ENCODE measurements at regions not wholly inside any gene's neighbourhood (a gene's known extent, or its start where the extent isn't known, plus 50 kb on each side); places are given as distances from the start of the nearest gene placed in this dataset.

GRCh38 chr10:56632537-56632936 is 271.5 kb upstream of the ZWINT start:
- TF ChIP-seq EZH2phosphoT487 (IDR thresholded peaks at IDR 0.05; ENCODE audit: insufficient read depth, low read depth): no peak
- TF ChIP-seq EZH2 (IDR thresholded peaks at IDR 0.05; ENCODE audit: insufficient read depth, poor library complexity, severe bottlenecking): no peak
